SJSA1 (cell line): ENCODE measurements at regions not wholly inside any gene's neighbourhood (a gene's known extent, or its start where the extent isn't known, plus 50 kb on each side); places are given as distances from the start of the nearest gene placed in this dataset.
"Not testable (repeated sequence)": the region's sequence is repeated elsewhere in the genome, so short reads cannot be mapped to it uniquely, and the experiment has no call there.

Experiments
- DNase-seq, 2 experiments: peaks; one replicate each; pipeline ENCODE4 v3.0.0-alpha.2; 2015 to 2020; ENCODE audit warnings: low spot score in 2 of 2, low read depth in 1 of 2
- H3K27ac ChIP-seq: fragments of 250-450 bp; sonication (Bioruptor Pico); 2 replicates; pipeline ENCODE4 v1.5.1; 2020; ENCODE audit warnings: mild to moderate bottlenecking, moderate library complexity
- H3K27me3 ChIP-seq: fragments of 250-450 bp; sonication (Bioruptor Pico); replicated peaks from 2 replicates; pipeline ENCODE4 v1.5.1; 2020; ENCODE audit warnings: mild to moderate bottlenecking, moderate library complexity
- H3K36me3 ChIP-seq: fragments of 250-450 bp; sonication (Bioruptor Pico); 2 replicates; pipeline ENCODE4 v1.5.1; 2020; ENCODE audit warnings: mild to moderate bottlenecking
- H3K4me1 ChIP-seq: fragments of 250-450 bp; sonication (Bioruptor Pico); replicated peaks from 2 replicates; pipeline ENCODE4 v1.6.1; 2021; ENCODE audit warnings: mild to moderate bottlenecking
- H3K4me3 ChIP-seq: fragments of 250-450 bp; sonication (Bioruptor Pico); 2 replicates; pipeline ENCODE4 v1.5.1; 2020; ENCODE audit warnings: mild to moderate bottlenecking
- H3K9me3 ChIP-seq: fragments of 250-450 bp; sonication (Bioruptor Pico); replicated peaks from 2 replicates; pipeline ENCODE4 v1.5.1; 2020; ENCODE audit warnings: mild to moderate bottlenecking

DNA sequence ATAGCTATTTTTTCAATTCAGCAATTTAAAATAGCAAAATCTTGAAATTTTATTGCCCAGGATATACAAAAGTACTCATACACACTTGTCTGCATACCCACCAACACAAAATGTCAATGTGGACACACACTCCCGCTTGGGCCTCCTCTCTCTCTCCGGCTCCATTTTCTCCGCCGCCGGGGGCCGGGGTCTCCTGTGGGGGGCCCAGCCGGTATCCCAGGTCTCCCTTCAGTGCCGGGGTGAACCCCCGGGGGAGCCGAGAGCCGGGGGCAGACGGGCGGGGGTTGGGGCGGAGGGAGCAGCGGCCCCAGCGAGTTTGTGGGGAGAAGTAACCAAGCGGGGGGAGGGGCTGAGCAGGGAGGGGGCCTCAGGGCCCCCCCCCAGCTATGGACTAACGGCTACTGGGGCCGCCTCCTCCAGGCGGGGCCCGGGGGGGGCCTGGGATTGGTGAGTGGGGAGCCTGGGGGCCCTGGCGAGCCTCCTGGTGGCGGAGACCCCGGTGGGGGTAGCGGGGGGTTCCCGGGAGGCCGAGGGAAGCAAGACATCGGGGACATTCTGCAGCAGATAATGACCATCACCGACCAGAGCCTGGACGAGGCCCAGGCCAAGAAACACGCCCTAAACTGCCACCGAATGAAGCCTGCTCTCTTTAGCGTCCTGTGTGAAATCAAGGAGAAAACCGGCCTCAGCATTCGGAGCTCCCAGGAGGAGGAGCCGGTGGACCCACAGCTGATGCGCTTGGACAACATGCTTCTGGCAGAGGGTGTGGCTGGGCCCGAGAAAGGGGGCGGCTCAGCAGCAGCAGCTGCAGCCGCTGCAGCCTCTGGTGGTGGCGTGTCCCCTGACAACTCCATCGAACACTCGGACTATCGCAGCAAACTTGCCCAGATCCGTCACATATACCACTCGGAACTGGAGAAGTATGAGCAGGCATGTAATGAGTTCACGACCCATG lies 56.6 kb downstream of the CHST2 start:
- DNase-seq, H3K4me1 ChIP-seq, H3K9me3 ChIP-seq, H3K36me3 ChIP-seq, H3K27ac ChIP-seq, H3K4me3 ChIP-seq, H3K27me3 ChIP-seq: not testable (repeated sequence)

DNA sequence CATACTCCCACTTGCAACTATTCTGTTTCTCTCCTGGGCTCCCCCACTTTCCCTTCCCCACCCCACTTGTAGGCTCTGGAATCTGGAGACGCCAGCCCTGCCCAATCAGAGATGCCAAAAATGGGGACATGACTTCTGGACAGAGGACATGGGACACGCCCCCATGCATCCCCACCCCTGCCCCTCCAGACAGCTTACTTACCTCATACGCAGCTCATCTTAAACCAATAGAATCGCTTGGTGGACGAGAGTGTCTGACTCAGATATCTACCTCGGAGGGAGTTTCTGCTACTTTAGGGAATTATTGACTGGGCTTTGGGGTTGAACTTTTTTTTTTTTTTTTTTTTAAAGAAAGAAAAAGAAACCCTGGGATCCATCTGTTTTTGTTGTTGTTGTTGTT lies 58.4 kb downstream of the CHST2 start:
- H3K4me1 ChIP-seq, H3K27me3 ChIP-seq, H3K27ac ChIP-seq, DNase-seq, H3K9me3 ChIP-seq, H3K4me3 ChIP-seq, H3K36me3 ChIP-seq: not testable (repeated sequence)

DNA sequence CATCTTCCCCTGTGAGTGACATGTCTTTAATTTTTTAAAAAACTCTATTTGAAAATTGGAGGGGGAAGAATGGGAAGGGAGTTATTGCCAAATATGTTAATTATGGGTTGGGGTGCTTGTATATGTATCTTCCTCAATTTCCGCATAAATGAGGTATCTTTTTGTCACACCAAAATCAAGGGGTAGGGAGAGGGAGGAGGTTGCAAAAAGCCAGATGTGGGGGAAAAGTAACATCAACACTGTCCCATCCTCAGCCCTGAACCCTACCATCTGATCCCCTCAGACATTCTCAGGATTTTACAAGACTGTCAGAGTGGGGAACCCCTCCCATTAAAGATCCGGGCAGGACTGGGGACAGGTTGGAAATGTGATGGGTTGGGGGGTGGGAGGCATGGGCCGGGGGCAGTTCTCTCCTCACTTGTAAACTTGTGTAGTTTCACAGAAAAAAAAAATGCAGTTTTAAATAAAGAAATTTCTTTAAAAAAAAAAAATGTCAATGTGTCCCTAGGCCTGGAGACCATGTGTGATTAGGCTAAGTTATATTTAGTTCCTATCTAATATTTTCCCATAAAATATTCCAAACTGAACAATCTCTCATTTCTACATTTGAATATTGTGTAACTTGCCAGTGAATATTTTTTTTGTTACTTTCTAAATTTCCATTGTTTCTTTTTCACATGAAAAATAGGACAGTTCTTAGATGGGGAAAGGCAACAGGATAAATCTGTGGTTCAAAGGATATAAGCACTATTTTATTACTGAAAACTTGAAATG lies 59.4 kb downstream of the CHST2 start:
- not testable (repeated sequence) for H3K27ac ChIP-seq, H3K4me3 ChIP-seq, DNase-seq, H3K36me3 ChIP-seq, H3K27me3 ChIP-seq, H3K9me3 ChIP-seq, H3K4me1 ChIP-seq

DNA sequence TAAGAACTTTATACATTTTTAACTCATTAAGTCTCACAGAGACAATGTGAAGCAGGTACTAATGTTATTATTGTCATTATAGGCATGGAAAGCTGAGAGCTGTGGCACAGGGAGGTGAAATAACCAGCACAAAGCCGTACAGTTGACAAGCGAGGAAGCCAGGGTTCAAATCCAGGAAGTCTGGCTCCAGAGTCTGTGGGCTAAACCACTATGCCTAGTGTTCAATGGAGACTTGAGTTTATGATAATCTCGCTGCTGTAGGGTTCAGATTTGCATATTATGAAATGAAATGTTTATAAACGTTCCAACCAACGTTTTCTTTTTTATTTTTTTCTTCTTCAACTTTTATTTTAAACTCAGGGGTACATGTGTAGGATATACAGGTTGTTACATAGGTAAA lies 60.0 kb downstream of the CHST2 start:
- Histone ChIP-seq H3K4me3 (no peak overlapping the region), H3K36me3 (no peaks in the 10 kb centered on the region), H3K9me3 (no peaks in the 10 kb centered on the region), H3K27me3 (no peaks in the 10 kb centered on the region), H3K4me1 (no peaks in the 10 kb centered on the region), H3K27ac (no peak overlapping the region)
- DNase-seq = no peak

DNA sequence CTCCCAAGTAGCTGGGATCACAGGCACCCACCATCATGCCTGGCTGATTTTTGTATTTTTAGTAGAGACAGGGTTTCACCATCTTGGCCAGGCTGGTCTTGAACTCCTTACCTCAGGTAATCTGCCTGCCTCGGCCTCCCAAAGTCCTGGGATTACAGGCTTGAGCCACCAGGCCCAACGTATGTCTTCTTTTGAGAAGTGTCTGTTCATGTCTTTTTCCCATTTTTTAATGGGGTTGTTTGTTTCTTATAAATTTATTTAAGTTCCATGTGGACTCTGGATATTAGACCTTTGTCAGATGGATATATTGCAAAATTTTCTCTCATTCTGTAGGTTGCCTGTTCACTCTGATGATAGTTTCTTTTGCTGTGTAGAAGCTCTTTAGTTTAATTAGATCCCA lies 61.3 kb downstream of the CHST2 start:
- not testable (repeated sequence) for H3K36me3 ChIP-seq, H3K9me3 ChIP-seq, H3K27me3 ChIP-seq, H3K4me1 ChIP-seq, DNase-seq, H3K4me3 ChIP-seq, H3K27ac ChIP-seq

DNA sequence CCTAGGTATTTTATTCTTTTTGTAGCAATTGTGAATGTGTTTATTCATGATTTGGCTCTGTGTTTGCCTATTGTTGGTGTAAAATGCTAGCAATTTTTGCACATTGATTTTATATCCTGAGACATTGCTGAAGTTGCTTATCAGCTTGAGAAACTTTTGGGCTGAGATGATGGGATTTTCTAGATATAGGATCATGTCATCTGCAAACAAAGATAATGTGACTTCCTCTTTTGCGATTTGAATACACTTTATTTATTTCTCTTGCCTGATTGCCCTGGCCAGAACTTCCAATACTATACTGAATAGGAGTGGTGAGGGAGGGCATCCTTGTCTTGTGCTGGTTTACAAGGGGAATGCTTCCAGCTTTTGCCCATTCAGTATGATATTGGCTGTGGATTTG lies 62.4 kb downstream of the CHST2 start:
- DNase-seq, H3K4me3 ChIP-seq, H3K9me3 ChIP-seq, H3K4me1 ChIP-seq, H3K36me3 ChIP-seq, H3K27me3 ChIP-seq, H3K27ac ChIP-seq: not testable (repeated sequence)

DNA sequence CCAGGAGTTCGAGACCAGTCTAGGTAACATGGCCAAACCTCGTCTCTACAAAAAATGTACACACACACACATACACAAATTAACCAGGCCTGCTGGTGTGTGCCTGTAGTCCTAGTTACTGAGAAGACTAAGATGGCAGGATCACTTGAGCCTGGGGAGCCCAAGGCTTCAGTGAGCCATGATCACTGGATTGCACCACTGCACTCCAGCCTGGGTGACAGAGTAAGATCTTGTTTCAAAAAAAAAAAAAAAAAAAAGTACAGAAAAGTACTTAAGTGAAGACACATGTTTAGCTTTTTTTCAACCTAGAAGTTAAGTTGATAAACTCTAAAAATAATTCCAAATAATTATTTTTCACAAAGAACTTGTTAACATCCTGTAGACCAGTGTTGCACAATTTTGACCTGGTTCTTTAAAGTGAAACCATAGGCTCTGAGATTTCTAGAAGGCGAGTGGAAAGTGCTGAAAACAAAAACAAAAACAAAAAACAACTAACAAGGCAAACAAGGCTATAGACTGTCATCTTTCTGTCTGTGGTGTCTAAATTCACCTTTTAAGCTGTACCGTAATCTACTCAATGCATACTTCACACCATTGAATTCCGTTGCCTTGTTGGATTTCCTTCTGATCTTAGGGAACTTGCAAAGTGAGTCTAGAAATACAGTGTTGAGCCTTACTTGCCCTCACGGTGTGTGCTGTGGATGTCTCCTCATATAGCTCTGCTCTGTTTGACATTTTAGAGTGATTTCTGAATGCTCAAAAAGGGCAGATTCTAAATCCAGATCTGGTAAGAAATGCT lies 63.5 kb downstream of the CHST2 start:
- Histone ChIP-seq H3K9me3 (no peaks in the 10 kb centered on the region), H3K4me1 (no peaks in the 10 kb centered on the region), H3K36me3 (no peaks in the 10 kb centered on the region), H3K4me3 (no peak overlapping the region), H3K27ac (no peak overlapping the region), H3K27me3 (no peaks in the 10 kb centered on the region)
- no peak for DNase-seq

DNA sequence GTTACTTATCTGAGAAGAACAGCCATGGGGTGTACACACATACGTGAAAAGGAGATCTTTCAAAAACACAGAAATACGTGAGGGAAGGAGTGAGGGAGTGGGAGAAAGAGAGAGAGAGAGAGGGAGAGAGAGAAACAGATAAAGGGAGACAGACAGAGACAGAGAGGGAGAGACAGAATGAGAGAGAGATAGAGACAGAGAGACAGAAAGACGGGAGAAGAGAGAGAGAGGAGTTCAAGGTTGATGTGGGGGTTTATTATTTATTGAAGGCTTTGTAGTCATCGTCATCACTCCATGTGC lies 64.0 kb downstream of the CHST2 start:
- no peaks in the 10 kb centered on the region for H3K4me1 ChIP-seq
- H3K4me3 ChIP-seq = no peak overlapping the region
- no peaks in the 10 kb centered on the region for H3K36me3 ChIP-seq
- no peak overlapping the region for H3K27ac ChIP-seq
- no peaks in the 10 kb centered on the region for H3K27me3 ChIP-seq
- no peak for DNase-seq
- no peaks in the 10 kb centered on the region for H3K9me3 ChIP-seq

DNA sequence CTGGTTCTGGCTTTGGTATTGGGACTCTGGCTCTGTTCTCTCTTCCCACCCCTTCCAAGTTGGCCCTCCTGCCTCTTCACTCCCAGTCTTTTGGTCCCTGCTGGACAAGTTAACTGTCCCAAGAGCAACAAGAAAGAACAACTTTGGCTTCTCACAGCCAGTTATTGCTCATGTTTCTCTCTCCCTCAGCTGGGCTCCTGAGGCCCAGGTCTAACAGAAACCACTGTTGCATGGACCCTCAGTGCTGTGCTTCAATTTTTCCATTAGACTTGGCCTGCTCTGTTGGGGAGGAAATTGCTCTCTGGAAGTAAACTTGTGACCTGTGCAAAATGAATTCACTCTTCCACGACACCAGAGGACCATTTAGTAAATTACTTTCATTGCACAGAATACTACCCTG lies 64.5 kb downstream of the CHST2 start:
- DNase-seq = no peak
- no peaks in the 10 kb centered on the region for H3K27me3 ChIP-seq
- no peaks in the 10 kb centered on the region for H3K4me1 ChIP-seq
- no peak overlapping the region for H3K27ac ChIP-seq
- no peaks in the 10 kb centered on the region for H3K36me3 ChIP-seq
- H3K9me3 ChIP-seq = no peaks in the 10 kb centered on the region
- H3K4me3 ChIP-seq = no peak overlapping the region

DNA sequence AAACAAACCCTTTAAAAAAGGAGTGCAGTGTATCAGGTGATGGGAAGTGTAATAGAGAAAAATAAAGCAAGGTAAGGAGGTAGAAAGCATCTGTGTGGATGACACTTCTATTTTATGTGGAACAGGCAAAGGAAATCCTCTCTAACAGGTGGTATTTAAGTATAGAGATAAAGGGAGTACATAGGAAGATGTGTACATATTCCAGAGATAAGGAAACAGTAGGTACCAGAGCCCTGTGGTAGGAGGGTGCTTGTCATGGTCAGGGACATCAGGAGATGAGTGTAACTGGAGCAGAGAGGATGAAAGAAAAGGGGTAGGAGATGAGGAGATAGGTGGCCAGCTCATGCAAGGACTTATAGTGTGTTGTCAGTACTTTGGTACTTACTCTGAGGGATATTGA lies 65.8 kb downstream of the CHST2 start:
- no peak overlapping the region for H3K4me3 ChIP-seq
- H3K36me3 ChIP-seq = no peaks in the 10 kb centered on the region
- H3K4me1 ChIP-seq = no peaks in the 10 kb centered on the region
- no peak for DNase-seq
- H3K27me3 ChIP-seq = no peaks in the 10 kb centered on the region
- no peak overlapping the region for H3K27ac ChIP-seq
- H3K9me3 ChIP-seq = no peaks in the 10 kb centered on the region

DNA sequence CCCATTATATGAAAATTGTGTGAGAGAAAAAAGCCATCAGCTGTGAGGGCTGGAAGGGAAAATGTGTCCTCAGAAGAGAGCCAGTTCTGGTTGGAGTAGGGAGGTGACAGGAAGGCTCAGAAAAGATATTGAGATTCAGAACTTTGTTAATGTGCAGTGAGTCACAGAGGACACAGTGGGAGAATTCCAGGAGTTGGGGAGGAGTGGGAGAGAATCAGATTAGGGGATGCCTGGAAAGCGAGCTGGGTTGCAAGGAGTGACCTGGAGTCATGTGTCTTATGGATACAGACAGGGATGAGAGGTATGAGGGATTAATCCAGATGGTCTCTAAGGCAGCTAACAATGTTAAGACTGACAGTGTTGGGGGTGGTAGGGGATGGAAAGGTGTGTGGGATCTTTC lies 67.5 kb downstream of the CHST2 start:
- Histone ChIP-seq H3K9me3 (no peaks in the 10 kb centered on the region), H3K4me3 (no peak overlapping the region), H3K36me3 (no peaks in the 10 kb centered on the region), H3K4me1 (no peaks in the 10 kb centered on the region), H3K27me3 (no peaks in the 10 kb centered on the region), H3K27ac (no peak overlapping the region)
- DNase-seq = no peak

DNA sequence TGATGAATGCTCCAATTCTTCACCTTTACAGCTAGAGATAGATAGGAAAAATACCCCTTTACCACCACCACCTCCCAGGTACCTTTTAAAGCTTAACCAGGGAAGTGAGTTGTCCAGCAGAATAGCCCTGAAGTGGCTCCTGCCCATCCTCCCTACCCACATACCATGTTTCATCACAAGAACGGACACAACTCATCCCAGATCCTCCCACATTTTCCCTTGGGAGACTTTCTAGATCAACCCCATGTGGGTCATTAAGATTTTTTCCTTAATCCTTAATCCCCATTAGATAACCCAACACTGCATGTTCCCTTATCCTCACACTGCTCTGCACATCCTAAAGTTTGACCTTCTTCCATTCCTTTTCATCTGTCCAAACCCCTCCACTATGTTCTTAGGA lies 69.3 kb downstream of the CHST2 start:
- H3K27ac ChIP-seq = no peak overlapping the region
- no peak overlapping the region for H3K4me3 ChIP-seq
- no peaks in the 10 kb centered on the region for H3K9me3 ChIP-seq
- H3K4me1 ChIP-seq = no peaks in the 10 kb centered on the region
- no peaks in the 10 kb centered on the region for H3K36me3 ChIP-seq
- H3K27me3 ChIP-seq = no peaks in the 10 kb centered on the region
- DNase-seq = no peak

DNA sequence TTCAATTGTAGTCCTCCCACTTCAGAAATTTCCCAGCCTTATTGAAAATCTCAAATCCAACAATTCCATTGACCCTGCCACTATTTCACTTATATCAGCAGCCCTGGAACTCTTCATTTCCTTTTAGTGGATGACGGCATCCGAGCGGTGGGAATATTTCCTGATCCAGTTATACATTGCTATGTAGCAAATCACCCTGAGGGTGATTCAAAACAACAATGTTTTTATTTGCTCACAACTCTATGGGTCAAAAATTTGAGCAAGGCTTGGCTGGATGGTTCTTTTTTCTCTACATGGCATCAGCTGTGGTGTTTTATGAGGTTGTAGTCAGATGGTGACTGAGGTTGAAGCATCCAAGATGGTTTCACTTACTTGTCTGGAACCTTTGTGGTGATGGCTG lies 70.5 kb downstream of the CHST2 start:
- no peaks in the 10 kb centered on the region for H3K4me1 ChIP-seq
- H3K27me3 ChIP-seq = no peaks in the 10 kb centered on the region
- no peaks in the 10 kb centered on the region for H3K36me3 ChIP-seq
- H3K4me3 ChIP-seq = no peak overlapping the region
- H3K27ac ChIP-seq = no peak overlapping the region
- no peaks in the 10 kb centered on the region for H3K9me3 ChIP-seq
- DNase-seq = no peak

DNA sequence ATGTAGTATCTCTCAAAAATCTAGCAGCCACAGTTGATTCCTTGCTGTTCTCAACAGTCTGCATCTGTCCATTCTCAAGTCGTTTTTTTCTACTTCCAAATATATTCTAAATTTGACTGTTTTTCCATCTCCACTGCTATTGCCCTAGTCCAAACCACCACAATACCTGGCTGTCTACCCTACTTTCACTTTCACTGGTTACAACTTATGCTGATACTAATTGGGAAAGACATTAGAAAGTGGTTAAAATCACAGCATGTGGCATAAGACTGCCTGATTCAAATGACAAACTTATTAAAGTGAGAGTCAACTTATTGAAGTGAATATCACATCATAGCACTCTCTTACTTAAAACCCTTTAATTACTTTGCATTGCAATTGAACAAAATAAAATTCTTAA lies 72.6 kb downstream of the CHST2 start:
- Histone ChIP-seq H3K9me3 (no peaks in the 10 kb centered on the region), H3K27me3 (no peaks in the 10 kb centered on the region), H3K4me1 (no peaks in the 10 kb centered on the region), H3K27ac (no peak overlapping the region), H3K36me3 (no peaks in the 10 kb centered on the region), H3K4me3 (no peak overlapping the region)
- DNase-seq = no peak
